Heart left ventricle (tissue), 16 donors: ENCODE measurements at regions not wholly inside any gene's neighbourhood (a gene's known extent, or its start where the extent isn't known, plus 50 kb on each side); places are given as distances from the start of the nearest gene placed in this dataset.
"Not testable (repeated sequence)": the region's sequence is repeated elsewhere in the genome, so short reads cannot be mapped to it uniquely, and the experiment has no call there.

Source experiments
- ATAC-seq, 4 donors: fragments of 200-7000 bp; cut with Tn5 transposase; one replicate each; pipeline ENCODE4 v1.9.1; 2020 to 2022; ENCODE audit warnings: moderate library complexity in 4 of 4, mild to moderate bottlenecking in 3 of 4, moderate number of reproducible peaks in 1 of 4
- DNase-seq, 5 donors: peaks; one replicate each; pipeline ENCODE4 v3.0.0-alpha.2; 2020
- H3K27ac ChIP-seq, 12 donors: fragments of 200-600 bp; sonication (generic) in 4 of 12; one replicate each; pipeline versions ENCODE4 v1.5.0 to v1.8.0; 2016 to 2022; ENCODE audit warnings: mild to moderate bottlenecking in 2 of 12
- H3K27me3 ChIP-seq, 9 donors: fragments of 200-600 bp; sonication (generic) in 2 of 9; one replicate each; pipeline versions ENCODE4 v1.5.1 to v1.8.0; 2016 to 2022; ENCODE audit warnings: mild to moderate bottlenecking in 3 of 9
- H3K36me3 ChIP-seq, 9 donors: fragments of 200-600 bp; sonication (generic) in 2 of 9; one replicate each; pipeline versions ENCODE4 v1.5.0 to v1.8.0; 2018 to 2022; ENCODE audit warnings: mild to moderate bottlenecking in 2 of 9
- H3K4me1 ChIP-seq, 12 donors: fragments of 200-600 bp; sonication (generic) in 4 of 12; one replicate each; pipeline versions ENCODE4 v1.5.0 to v1.8.0; 2016 to 2022; ENCODE audit warnings: mild to moderate bottlenecking in 3 of 12
- H3K4me3 ChIP-seq, 12 donors: fragments of 200-600 bp; sonication (generic) in 4 of 12; one replicate each; pipeline versions ENCODE4 v1.5.0 to v1.8.0; 2017 to 2022; ENCODE audit warnings: mild to moderate bottlenecking in 9 of 12, moderate library complexity in 4 of 12
- H3K9me3 ChIP-seq, 12 donors: fragments of 200-600 bp; sonication (generic) in 4 of 12; one replicate each; pipeline versions ENCODE4 v1.5.0 to v1.8.0; 2016 to 2022; ENCODE audit warnings: mild to moderate bottlenecking in 1 of 12
- POLR2A ChIP-seq, 2 donors: fragments of 450-650 bp; IDR thresholded peaks; one replicate each; pipeline ENCODE4 v1.6.1; 2017; ENCODE audit warnings: antibody characterized with exemption in 2 of 2, mild to moderate bottlenecking in 2 of 2, moderate library complexity in 2 of 2
- WGBS, 4 donors: extraction: QIAGEN DNeasy Blood & Tissue Kit in 2 of 4; methylation state at CpG; one replicate each; pipeline versions ENCODE4 v1.1.5 to v1.1.7; 2013 to 2018; 5-methylcytosine and 5-hydroxymethylcytosine counted together
- intact Hi-C, 10 donors: fragments of 100-400 bp; cut with DNase I; formaldehyde crosslinking; loops; one replicate each; pipeline versions ENCODE4 v1.11.1 to v1.14.2; 2022
- TF ChIP-seq, protein P1 (sequence below), 12 donors: fragments of 200-600 bp; sonication (generic) in 4 of 12; IDR thresholded peaks; one replicate each; pipeline versions ENCODE4 v1.5.0 to v1.8.0; 2018 to 2022; ENCODE audit warnings: antibody characterized with exemption in 12 of 12, mild to moderate bottlenecking in 5 of 12
- donor health status: ischemic (EF 13 %, LVEDD 7.1; RV severe dilation, severe dysfunction).
- donor health status: healthy with polysubstance abuse.
- donor health status: DM: no; HTN: yes; CAD: no.
- donor health status: DM: no; HTN: no; CAD: no.
- donor health status: ischemic (EF 25% LVEDD 6.9; RV normal size, moderate dysfunction).
- donor health status: ischemic (EF 25% LVEDD 5.7; RV mildly dilated, moderate dysfunction).
- donor health status: healthy.
- donor health status: DM: yes; HTN: yes; CAD: no.
- donor health status: ischemic (EF 35%, LVEDD 5.7; RV mildly dilated, moderate dysfunction).
- donor health status: nonischemic (EF 11% LVEDD 7.7; RV severe dilation, severe dysfunction).
- donor health status: DM: yes; HTN: yes; CAD: no.
- donor health status: PGD.
- donor health status: ischemic (EF 29% LVEDD 5.4; RV normal size, mild dysfunction).
- donor health status: nonischemic (EF 23%, LVEDD 6.1; RV moderate dilation, normal function).

- no peaks in the 10 kb centered on the region for H3K4me1 ChIP-seq
- intact Hi-C loops = loop anchor here in 3 of 10 donors (10.0 kb wide), 2 partner anchors 56 to 66 kb away; partner anchors contain the start of gene USP9X (in 2 of the 3)
- 71 to 88% (median 77%) methylated on average over 5 of the region's 5 CpGs for whole genome bisulfite sequencing, 4 donors
- peaks cover 0 to 3% (median 0%) of the 10 kb centered on the region in 12 donors for H3K9me3 ChIP-seq
- H3K36me3 ChIP-seq = no peaks in the 10 kb centered on the region
- peaks cover 0 to 11% (median 0%) of the 10 kb centered on the region in 9 donors for H3K27me3 ChIP-seq
- no peak overlapping the region for H3K27ac ChIP-seq
- no peak for DNase-seq
- no peak for ATAC-seq
- H3K4me3 ChIP-seq = no peak overlapping the region
- TF ChIP-seq, protein P1, sequence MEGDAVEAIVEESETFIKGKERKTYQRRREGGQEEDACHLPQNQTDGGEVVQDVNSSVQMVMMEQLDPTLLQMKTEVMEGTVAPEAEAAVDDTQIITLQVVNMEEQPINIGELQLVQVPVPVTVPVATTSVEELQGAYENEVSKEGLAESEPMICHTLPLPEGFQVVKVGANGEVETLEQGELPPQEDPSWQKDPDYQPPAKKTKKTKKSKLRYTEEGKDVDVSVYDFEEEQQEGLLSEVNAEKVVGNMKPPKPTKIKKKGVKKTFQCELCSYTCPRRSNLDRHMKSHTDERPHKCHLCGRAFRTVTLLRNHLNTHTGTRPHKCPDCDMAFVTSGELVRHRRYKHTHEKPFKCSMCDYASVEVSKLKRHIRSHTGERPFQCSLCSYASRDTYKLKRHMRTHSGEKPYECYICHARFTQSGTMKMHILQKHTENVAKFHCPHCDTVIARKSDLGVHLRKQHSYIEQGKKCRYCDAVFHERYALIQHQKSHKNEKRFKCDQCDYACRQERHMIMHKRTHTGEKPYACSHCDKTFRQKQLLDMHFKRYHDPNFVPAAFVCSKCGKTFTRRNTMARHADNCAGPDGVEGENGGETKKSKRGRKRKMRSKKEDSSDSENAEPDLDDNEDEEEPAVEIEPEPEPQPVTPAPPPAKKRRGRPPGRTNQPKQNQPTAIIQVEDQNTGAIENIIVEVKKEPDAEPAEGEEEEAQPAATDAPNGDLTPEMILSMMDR (IDR thresholded peaks at IDR 0.05) = no peak
- no peak for TF ChIP-seq POLR2A (IDR thresholded peaks at IDR 0.05)
Observed at GRCh38 chrX:41019041-41019392, 66.2 kb upstream of the USP9X start.

DNA sequence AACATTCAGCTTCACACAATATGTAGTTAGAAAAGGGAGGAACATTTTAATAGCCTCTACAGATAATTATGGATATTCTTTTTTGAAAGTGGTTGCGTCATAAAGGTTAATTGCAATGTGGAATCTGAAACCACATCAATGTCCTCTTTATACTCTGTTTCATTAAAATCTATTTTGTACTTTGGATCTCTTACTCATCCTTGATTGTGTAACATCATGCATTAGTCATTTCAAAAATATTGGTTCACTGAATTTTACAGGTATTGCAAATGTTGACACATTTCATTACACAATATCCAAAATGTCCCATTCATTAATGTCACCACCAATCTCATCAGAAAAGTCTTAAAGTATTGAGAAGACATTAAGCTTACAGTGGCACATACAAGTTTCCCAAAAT, 62.7 kb upstream of the USP9X start:
- TF ChIP-seq POLR2A (IDR thresholded peaks at IDR 0.05) = no peak
- TF ChIP-seq, protein P1 (IDR thresholded peaks at IDR 0.05) = no peak
- Histone ChIP-seq H3K27ac (no peak overlapping the region), H3K36me3 (no peaks in the 10 kb centered on the region), H3K27me3 (peaks cover 0 to 30% (median 0%) of the 10 kb centered on the region in 9 donors), H3K9me3 (peaks cover 0 to 9% (median 0%) of the 10 kb centered on the region in 12 donors), H3K4me1 (no peaks in the 10 kb centered on the region), H3K4me3 (no peak overlapping the region)
- 78 to 90% (median 88%) methylated on average over 1 of the region's 1 CpG for WGBS, 4 donors
- DNase-seq = no peak
- intact Hi-C loops = no loop called here
- no peak for ATAC-seq

- Histone ChIP-seq H3K27ac (no peak overlapping the region), H3K9me3 (peaks cover 0 to 9% (median 0%) of the 10 kb centered on the region in 12 donors), H3K4me3 (no peak overlapping the region), H3K36me3 (no peaks in the 10 kb centered on the region), H3K4me1 (no peaks in the 10 kb centered on the region), H3K27me3 (peaks cover 0 to 32% (median 0%) of the 10 kb centered on the region in 9 donors)
- TF ChIP-seq, protein P1 (IDR thresholded peaks at IDR 0.05) = no peak
- no peak for TF ChIP-seq POLR2A (IDR thresholded peaks at IDR 0.05)
- DNase-seq (no peak), ATAC-seq (no peak)
- intact Hi-C loops = no loop called here
- WGBS, 4 donors = 92 to 99% (median 97%) methylated on average over 3 of the region's 3 CpGs
Observed at GRCh38 chrX:41023098-41023497, 62.1 kb upstream of the USP9X start.

DNA sequence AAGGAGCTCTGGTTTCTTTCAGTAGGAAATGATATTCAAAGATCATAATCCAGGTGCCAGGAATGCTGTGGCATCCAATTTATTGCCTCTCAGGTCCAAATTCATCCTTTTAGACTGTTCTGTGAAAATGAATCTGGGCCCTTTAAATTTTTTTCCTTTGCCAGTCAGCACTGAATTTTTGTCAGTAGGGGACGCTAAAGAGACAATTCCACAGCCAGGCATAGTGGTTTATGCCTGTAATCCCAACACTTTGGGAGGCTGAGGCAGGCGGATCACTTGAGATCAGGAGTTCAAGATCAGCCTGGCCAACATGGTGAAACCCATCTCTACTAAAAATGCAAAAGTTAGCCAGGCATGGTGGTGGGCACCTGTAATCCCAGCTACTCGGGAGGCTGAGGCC, 60.9 kb upstream of the USP9X start:
- ATAC-seq, H3K4me1 ChIP-seq, DNase-seq, H3K9me3 ChIP-seq, H3K36me3 ChIP-seq, H3K4me3 ChIP-seq, H3K27ac ChIP-seq, intact Hi-C loops: not testable (repeated sequence)
- peaks cover 0 to 33% (median 0%) of the 10 kb centered on the region in 9 donors for H3K27me3 ChIP-seq
- 66 to 78% (median 71%) methylated on average over 3 of the region's 3 CpGs for WGBS, 4 donors

DNA sequence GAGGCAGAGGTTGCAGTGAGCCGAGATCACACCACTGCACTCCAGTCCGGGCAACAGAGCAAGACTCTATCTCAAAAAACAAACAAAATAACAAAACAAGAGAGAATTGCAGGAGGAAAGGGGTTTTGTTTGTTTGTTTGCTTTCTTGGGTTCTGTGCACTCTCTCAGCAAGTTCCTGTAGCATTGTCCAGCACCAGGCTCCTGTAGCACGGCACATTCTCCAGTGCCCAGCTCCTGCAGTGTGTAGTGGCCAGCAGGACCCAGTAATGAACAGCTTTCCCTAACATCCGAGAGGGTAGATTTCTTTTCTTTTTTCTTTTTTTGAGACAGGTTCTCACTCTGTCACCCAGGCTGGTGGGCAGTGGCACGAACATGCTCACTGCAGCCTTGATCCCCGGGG, 60.5 kb upstream of the USP9X start:
- H3K9me3 ChIP-seq = peaks cover 0 to 9% (median 0%) of the 10 kb centered on the region in 12 donors
- TF ChIP-seq, protein P1 (IDR thresholded peaks at IDR 0.05) = no peak
- no peak for TF ChIP-seq POLR2A (IDR thresholded peaks at IDR 0.05)
- H3K27ac ChIP-seq = no peak overlapping the region
- WGBS, 4 donors = 83 to 96% (median 90%) methylated on average over 6 of the region's 6 CpGs
- H3K36me3 ChIP-seq = no peaks in the 10 kb centered on the region
- H3K4me1 ChIP-seq = no peaks in the 10 kb centered on the region
- ATAC-seq = no peak
- DNase-seq = no peak
- intact Hi-C loops = no loop called here
- H3K4me3 ChIP-seq = no peak overlapping the region
- H3K27me3 ChIP-seq = peaks cover 0 to 33% (median 0%) of the 10 kb centered on the region in 9 donors
